ENCODE measurements at regions not wholly inside any gene's neighbourhood (a gene's known extent, or its start where the extent isn't known, plus 50 kb on each side); places are given as distances from the start of the nearest gene placed in this dataset.
"Not testable (repeated sequence)": the region's sequence is repeated elsewhere in the genome, so short reads cannot be mapped to it uniquely, and the experiment has no call there.

GRCh38 chrX:117607561-117607960 is 509.0 kb downstream of the KLHL13 start:
- Histone ChIP-seq H4K8ac (replicated peaks; ENCODE audit: insufficient read length, low read depth, low read length) (no peak overlapping the region), H2BK12ac (ENCODE audit: insufficient read length, low read depth, low read length) (no peak overlapping the region), H3K23me2 (ENCODE audit: insufficient read length, low read depth, low read length, poor library complexity, severe bottlenecking) (no peaks in the 10 kb centered on the region), H3K79me2 (ENCODE audit: insufficient read depth, low read length) (no peaks in the 10 kb centered on the region), H3T11ph (ENCODE audit: low read length) (no peak overlapping the region), H4K91ac (ENCODE audit: insufficient read length, low read depth, low read length) (no peak overlapping the region), H3K27me3 (ENCODE audit: insufficient read depth, low read length) (no peaks in the 10 kb centered on the region), H2BK20ac (ENCODE audit: low read depth, low read length, poor library complexity, severe bottlenecking) (no peak overlapping the region), H3K18ac (ENCODE audit: insufficient read length, low read depth, low read length) (no peak overlapping the region), H4K5ac (ENCODE audit: insufficient read length, low read depth, low read length) (no peak overlapping the region), H2BK5ac (ENCODE audit: insufficient read length, low read length) (no peak overlapping the region), H3K4me1 (ENCODE audit: insufficient read depth, low read length) (no peaks in the 10 kb centered on the region), H3K9ac (ENCODE audit: extremely low read depth, insufficient read length, low read length) (no peak overlapping the region), H3K14ac (ENCODE audit: insufficient read depth, low read length) (no peak overlapping the region), H3K23ac (ENCODE audit: insufficient read length, low read depth, low read length) (no peak overlapping the region), H3K79me1 (ENCODE audit: insufficient read depth, low read depth, low read length, poor library complexity, severe bottlenecking) (no peaks in the 10 kb centered on the region), H2AFZ (ENCODE audit: low read length) (no peak overlapping the region), H2BK15ac (ENCODE audit: low read depth, low read length) (no peak overlapping the region), H2AK5ac (ENCODE audit: insufficient read length, low read length) (no peak overlapping the region), H2BK120ac (ENCODE audit: low read depth, low read length, poor library complexity, severe bottlenecking) (no peak overlapping the region), H3K9me3 (ENCODE audit: control insufficient read depth, low read depth, low read length) (peaks cover 12% of the 10 kb centered on the region), H3K27ac (ENCODE audit: insufficient read length, low read depth, low read length) (no peak overlapping the region), H3K4ac (ENCODE audit: low read depth, low read length) (no peak overlapping the region), H4K20me1 (ENCODE audit: control insufficient read depth, insufficient read depth, insufficient read length) (no peaks in the 10 kb centered on the region), H3K56ac (ENCODE audit: insufficient read length, low read depth, low read length) (no peak overlapping the region), H3K4me2 (ENCODE audit: insufficient read depth, insufficient read length, low read length) (no peak overlapping the region)
- H3K36me3 Mint-ChIP-seq (ENCODE audit: insufficient read depth in 1 of 3, low read depth in 3 of 3) = peaks cover 7 to 15% (median 9%) of the 10 kb centered on the region in 3 experiments; a peak in 6 of 7 replicates
- H3K27ac Mint-ChIP-seq = no peak overlapping the region; a peak in 1 of 7 replicates
- H3K4me3 Mint-ChIP-seq = no peak overlapping the region
- no peak for TF ChIP-seq CTCF (conservative IDR thresholded peaks at IDR 0.05)
- H3K9me3 Mint-ChIP-seq = peaks cover 23 to 57% of the 10 kb centered on the region in 2 experiments
- no peak for DNase-seq
- no peaks in the 10 kb centered on the region for H3K27me3 Mint-ChIP-seq (ENCODE audit: low read depth)
- peaks cover 3 to 6% of the 10 kb centered on the region in 2 experiments; a peak in 2 of 4 replicates for H3K4me1 Mint-ChIP-seq

- H2BK120ac ChIP-seq (ENCODE audit: low read depth, low read length, poor library complexity, severe bottlenecking); H2AK5ac ChIP-seq (ENCODE audit: insufficient read length, low read length); H3K23me2 ChIP-seq (ENCODE audit: insufficient read length, low read depth, low read length, poor library complexity, severe bottlenecking); H4K8ac ChIP-seq (replicated peaks; ENCODE audit: insufficient read length, low read depth, low read length); H3T11ph ChIP-seq (ENCODE audit: low read length); H3K27ac ChIP-seq (ENCODE audit: insufficient read length, low read depth, low read length); H3K9ac ChIP-seq (ENCODE audit: extremely low read depth, insufficient read length, low read length); H3K14ac ChIP-seq (ENCODE audit: insufficient read depth, low read length); H2AFZ ChIP-seq (ENCODE audit: low read length); H3K4ac ChIP-seq (ENCODE audit: low read depth, low read length); DNase-seq; H3K56ac ChIP-seq (ENCODE audit: insufficient read length, low read depth, low read length); H3K4me1 ChIP-seq (ENCODE audit: insufficient read depth, low read length); H4K5ac ChIP-seq (ENCODE audit: insufficient read length, low read depth, low read length); H4K91ac ChIP-seq (ENCODE audit: insufficient read length, low read depth, low read length); H2BK5ac ChIP-seq (ENCODE audit: insufficient read length, low read length); H2BK20ac ChIP-seq (ENCODE audit: low read depth, low read length, poor library complexity, severe bottlenecking); H3K23ac ChIP-seq (ENCODE audit: insufficient read length, low read depth, low read length); H3K27me3 ChIP-seq (ENCODE audit: insufficient read depth, low read length); H3K27me3 Mint-ChIP-seq (ENCODE audit: low read depth); H3K4me2 ChIP-seq (ENCODE audit: insufficient read depth, insufficient read length, low read length); H3K79me2 ChIP-seq (ENCODE audit: insufficient read depth, low read length); H3K4me3 Mint-ChIP-seq; H3K79me1 ChIP-seq (ENCODE audit: insufficient read depth, low read depth, low read length, poor library complexity, severe bottlenecking); H2BK15ac ChIP-seq (ENCODE audit: low read depth, low read length); H2BK12ac ChIP-seq (ENCODE audit: insufficient read length, low read depth, low read length); H4K20me1 ChIP-seq (ENCODE audit: control insufficient read depth, insufficient read depth, insufficient read length); H3K18ac ChIP-seq (ENCODE audit: insufficient read length, low read depth, low read length); H3K27ac Mint-ChIP-seq; H3K4me1 Mint-ChIP-seq: not testable (repeated sequence)
- peaks cover 7 to 15% (median 10%) of the 10 kb centered on the region in 3 experiments for H3K36me3 Mint-ChIP-seq (ENCODE audit: insufficient read depth in 1 of 3, low read depth in 3 of 3)
- peaks cover 12% of the 10 kb centered on the region for H3K9me3 ChIP-seq (ENCODE audit: control insufficient read depth, low read depth, low read length)
- H3K9me3 Mint-ChIP-seq = peaks cover 34 to 68% of the 10 kb centered on the region in 2 experiments
Observed at GRCh38 chrX:117606101-117606500, 510.5 kb downstream of the KLHL13 start.
